ENCODE measurements at regions not wholly inside any gene's neighbourhood (a gene's known extent, or its start where the extent isn't known, plus 50 kb on each side); places are given as distances from the start of the nearest gene placed in this dataset.
A peak's percentile ranks its signal among the peaks of the same experiment; 100 is the strongest.

DNA sequence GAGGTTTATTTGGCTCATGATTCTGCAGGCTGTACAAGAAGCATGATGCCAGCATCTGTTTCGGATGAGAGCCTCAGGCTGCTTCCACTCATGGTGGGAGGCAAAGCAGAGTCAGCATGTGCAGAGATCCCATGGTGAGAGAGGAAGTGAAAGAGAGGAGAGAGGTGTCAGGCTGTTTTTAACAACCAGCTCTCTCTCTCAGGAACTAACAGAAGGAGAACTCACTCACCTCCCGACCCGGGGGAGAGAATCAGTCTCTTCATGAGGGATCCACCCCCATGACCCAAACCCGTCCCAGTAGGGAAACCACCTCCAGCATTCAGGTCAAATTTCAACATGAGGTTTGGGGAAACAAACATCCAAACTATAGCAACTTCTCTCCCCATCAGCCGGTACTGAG, 187.7 kb downstream of the ENC1 start:
- H3K9me3 ChIP-seq: no peaks in the 10 kb centered on the region
- peaks cover 0 to 9% (median 0%) of the 10 kb centered on the region in 12 donors for H3K4me1 ChIP-seq
- H3K4me3 ChIP-seq: no peak overlapping the region
- ATAC-seq (no peak), DNase-seq (no peak)
- TF ChIP-seq, protein P1, sequence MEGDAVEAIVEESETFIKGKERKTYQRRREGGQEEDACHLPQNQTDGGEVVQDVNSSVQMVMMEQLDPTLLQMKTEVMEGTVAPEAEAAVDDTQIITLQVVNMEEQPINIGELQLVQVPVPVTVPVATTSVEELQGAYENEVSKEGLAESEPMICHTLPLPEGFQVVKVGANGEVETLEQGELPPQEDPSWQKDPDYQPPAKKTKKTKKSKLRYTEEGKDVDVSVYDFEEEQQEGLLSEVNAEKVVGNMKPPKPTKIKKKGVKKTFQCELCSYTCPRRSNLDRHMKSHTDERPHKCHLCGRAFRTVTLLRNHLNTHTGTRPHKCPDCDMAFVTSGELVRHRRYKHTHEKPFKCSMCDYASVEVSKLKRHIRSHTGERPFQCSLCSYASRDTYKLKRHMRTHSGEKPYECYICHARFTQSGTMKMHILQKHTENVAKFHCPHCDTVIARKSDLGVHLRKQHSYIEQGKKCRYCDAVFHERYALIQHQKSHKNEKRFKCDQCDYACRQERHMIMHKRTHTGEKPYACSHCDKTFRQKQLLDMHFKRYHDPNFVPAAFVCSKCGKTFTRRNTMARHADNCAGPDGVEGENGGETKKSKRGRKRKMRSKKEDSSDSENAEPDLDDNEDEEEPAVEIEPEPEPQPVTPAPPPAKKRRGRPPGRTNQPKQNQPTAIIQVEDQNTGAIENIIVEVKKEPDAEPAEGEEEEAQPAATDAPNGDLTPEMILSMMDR (IDR thresholded peaks at IDR 0.05): no peak
- no peak for TF ChIP-seq POLR2A (IDR thresholded peaks at IDR 0.05)
- no peaks in the 10 kb centered on the region for H3K36me3 ChIP-seq
- no peak overlapping the region for H3K27ac ChIP-seq
- intact Hi-C loops (cut with DNase I): no loop called here
- no peaks in the 10 kb centered on the region for H3K27me3 ChIP-seq
- WGBS, 4 donors: 68 to 78% (median 73%) methylated on average over 5 of the region's 5 CpGs

DNA sequence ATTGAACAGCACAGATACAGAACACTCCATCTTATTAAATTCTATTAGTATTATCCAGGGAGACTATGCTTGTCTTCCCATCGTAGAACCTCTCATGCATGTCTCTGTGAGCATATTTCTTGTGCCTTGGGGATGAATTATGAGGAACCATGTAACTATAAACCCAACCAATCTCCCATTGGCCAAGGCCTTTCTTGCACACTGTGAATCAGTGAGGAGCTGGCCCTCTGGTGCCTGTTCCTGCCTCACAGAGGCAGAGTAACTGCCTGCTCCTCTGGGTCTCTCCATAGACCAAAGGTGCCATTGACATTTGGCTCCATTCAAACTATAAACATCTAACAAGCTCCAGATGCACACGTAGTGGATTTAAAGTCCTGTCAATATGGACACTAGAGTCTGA, 190.4 kb downstream of the ENC1 start:
- no peaks in the 10 kb centered on the region for H3K36me3 ChIP-seq
- H3K4me3 ChIP-seq: no peak overlapping the region
- H3K4me1 ChIP-seq: peaks cover 0 to 21% (median 10%) of the 10 kb centered on the region in 12 donors
- no peak overlapping the region for H3K27ac ChIP-seq
- intact Hi-C loops (cut with DNase I): no loop called here
- ATAC-seq (no peak), DNase-seq (no peak)
- H3K27me3 ChIP-seq: no peaks in the 10 kb centered on the region
- H3K9me3 ChIP-seq: no peaks in the 10 kb centered on the region
- TF ChIP-seq, protein P1 (IDR thresholded peaks at IDR 0.05): no peak
- no peak for TF ChIP-seq POLR2A (IDR thresholded peaks at IDR 0.05)
- WGBS, 4 donors: 78 to 92% (median 84%) methylated on average over 2 of the region's 2 CpGs

DNA sequence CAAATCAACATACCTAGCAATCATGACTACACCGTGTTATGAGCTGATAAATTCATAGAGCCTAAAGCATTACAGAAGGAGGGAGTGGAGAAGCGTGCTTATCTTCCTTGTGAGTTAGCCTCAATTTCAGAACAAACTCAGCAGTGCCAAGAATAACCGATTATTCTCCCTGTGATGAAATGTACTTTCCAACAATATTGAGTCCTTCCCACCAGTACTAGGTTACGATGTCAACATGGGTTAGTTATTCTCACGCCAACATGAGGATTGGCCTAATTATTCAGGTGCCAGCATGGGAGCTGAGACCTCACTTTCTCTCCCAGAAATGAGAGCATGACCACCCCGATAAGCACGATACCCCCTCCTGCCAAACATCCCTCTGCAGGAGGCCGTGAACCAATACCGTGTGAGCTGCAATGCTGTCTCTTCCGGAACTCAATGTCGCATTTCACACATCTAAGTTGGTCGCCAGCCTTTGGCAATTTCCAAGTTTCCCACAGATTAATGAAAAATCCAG, 193.7 kb downstream of the ENC1 start:
- ATAC-seq (peak; percentile 78 to 91 (median 84)), DNase-seq (peak in 4 of 5 donors; percentile 44 to 54 (median 50))
- TF ChIP-seq, protein P1 (IDR thresholded peaks at IDR 0.05): no peak
- TF ChIP-seq POLR2A (IDR thresholded peaks at IDR 0.05): no peak
- Histone ChIP-seq H3K36me3 (no peaks in the 10 kb centered on the region), H3K27ac (peak overlapping the region in 11 of 12 donors; percentile 6 to 70 (median 52)), H3K4me3 (peak overlapping the region in 1 of 12 donors; percentile 8), H3K27me3 (no peaks in the 10 kb centered on the region), H3K4me1 (peaks cover 0 to 18% (median 9%) of the 10 kb centered on the region in 12 donors), H3K9me3 (no peaks in the 10 kb centered on the region)
- WGBS, 4 donors: 33 to 50% (median 46%) methylated on average over 12 of the region's 12 CpGs
- intact Hi-C loops (cut with DNase I): loop anchor here in 1 of 10 donors (5.0 kb wide), 1 partner anchor 196 kb away; the partner anchor contains the start of gene ENC1

DNA sequence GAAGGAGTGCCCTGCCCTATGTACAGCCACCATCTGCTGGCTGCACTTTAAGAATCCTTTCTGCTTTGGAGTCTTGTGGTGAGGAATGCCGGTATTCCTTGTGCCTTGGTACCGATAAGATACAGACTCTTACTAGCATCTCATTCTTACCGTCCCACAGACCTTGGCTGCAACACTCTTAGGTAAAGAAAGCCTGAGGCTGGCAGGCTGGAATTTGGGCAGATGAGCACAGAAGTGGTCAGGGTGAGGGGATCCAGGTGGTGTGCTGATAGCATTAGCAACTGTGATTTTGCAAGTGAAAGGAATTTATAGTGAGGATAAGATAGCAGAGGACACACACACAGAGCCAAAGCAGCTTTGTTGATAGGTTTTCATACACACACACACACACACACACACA, 198.1 kb downstream of the ENC1 start:
- no peaks in the 10 kb centered on the region for H3K27me3 ChIP-seq
- H3K9me3 ChIP-seq: peaks cover 0 to 5% (median 0%) of the 10 kb centered on the region in 12 donors
- DNase-seq: no peak
- no peak overlapping the region for H3K4me3 ChIP-seq
- H3K4me1 ChIP-seq: peaks cover 0 to 14% (median 7%) of the 10 kb centered on the region in 12 donors
- WGBS, 4 donors: 29 to 55% (median 43%) methylated on average over 3 of the region's 3 CpGs
- no peak overlapping the region for H3K27ac ChIP-seq
- TF ChIP-seq, protein P1 (IDR thresholded peaks at IDR 0.05): no peak
- TF ChIP-seq POLR2A (IDR thresholded peaks at IDR 0.05): no peak
- no peaks in the 10 kb centered on the region for H3K36me3 ChIP-seq
- intact Hi-C loops (cut with DNase I): no loop called here
- ATAC-seq: no peak
